Uterus (tissue), 2 donors: ENCODE measurements at regions not wholly inside any gene's neighbourhood (a gene's known extent, or its start where the extent isn't known, plus 50 kb on each side); places are given as distances from the start of the nearest gene placed in this dataset.

Experiments used
- POLR2A ChIP-seq, 2 donors: fragments of 450-650 bp; IDR thresholded peaks; one replicate each; pipeline ENCODE4 v1.6.1; 2016; ENCODE audit warnings: antibody characterized with exemption in 2 of 2, mild to moderate bottlenecking in 1 of 2, moderate library complexity in 1 of 2
- TF ChIP-seq, protein P1 (sequence below), 4 experiments: fragments of 200-600 bp in 2 of 4; fragments of 450-650 bp in 2 of 4; sonication (generic) in 2 of 4; IDR thresholded peaks; one replicate each; pipeline ENCODE4 v1.5.1; 2016 to 2019; ENCODE audit warnings: antibody characterized with exemption in 4 of 4, mild to moderate bottlenecking in 2 of 4, moderate library complexity in 1 of 4

- TF ChIP-seq POLR2A (IDR thresholded peaks at IDR 0.05): no peak
- TF ChIP-seq, protein P1, sequence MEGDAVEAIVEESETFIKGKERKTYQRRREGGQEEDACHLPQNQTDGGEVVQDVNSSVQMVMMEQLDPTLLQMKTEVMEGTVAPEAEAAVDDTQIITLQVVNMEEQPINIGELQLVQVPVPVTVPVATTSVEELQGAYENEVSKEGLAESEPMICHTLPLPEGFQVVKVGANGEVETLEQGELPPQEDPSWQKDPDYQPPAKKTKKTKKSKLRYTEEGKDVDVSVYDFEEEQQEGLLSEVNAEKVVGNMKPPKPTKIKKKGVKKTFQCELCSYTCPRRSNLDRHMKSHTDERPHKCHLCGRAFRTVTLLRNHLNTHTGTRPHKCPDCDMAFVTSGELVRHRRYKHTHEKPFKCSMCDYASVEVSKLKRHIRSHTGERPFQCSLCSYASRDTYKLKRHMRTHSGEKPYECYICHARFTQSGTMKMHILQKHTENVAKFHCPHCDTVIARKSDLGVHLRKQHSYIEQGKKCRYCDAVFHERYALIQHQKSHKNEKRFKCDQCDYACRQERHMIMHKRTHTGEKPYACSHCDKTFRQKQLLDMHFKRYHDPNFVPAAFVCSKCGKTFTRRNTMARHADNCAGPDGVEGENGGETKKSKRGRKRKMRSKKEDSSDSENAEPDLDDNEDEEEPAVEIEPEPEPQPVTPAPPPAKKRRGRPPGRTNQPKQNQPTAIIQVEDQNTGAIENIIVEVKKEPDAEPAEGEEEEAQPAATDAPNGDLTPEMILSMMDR (IDR thresholded peaks at IDR 0.05): no peak
These were observed 127.6 kb downstream of the TTLL2 start for GRCh38 chr6:167452338-167453081.
